Pons (tissue), 1 donor: ENCODE measurements at regions not wholly inside any gene's neighbourhood (a gene's known extent, or its start where the extent isn't known, plus 50 kb on each side); places are given as distances from the start of the nearest gene placed in this dataset.
"Not testable (repeated sequence)": the region's sequence is repeated elsewhere in the genome, so short reads cannot be mapped to it uniquely, and the experiment has no call there.

ENCODE experiments used
- DNase-seq: peaks from one replicate; pipeline ENCODE4 v3.0.0-alpha.2; 2016; ENCODE audit warnings: low spot score

DNA sequence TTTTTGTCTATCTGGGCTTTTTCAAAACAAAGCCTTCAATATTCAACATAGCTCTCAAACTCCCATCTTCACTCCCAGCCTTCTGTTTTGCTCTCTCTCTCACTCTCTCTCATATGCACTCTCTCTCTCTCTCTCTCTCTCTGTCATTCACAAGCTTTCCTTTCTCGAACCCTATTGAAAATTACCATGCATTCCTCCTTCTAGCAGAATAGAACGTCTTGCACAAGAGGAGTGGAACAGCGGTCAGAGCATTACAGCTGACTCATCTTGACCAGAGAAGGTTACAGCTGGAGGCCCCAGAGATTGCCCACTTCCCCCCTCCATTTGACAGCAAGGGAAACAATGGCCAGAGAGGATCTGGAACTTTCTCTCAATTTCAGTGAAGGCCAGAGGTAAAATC is 51.0 kb upstream of the LIFR start:
- DNase-seq, result no peak

DNA sequence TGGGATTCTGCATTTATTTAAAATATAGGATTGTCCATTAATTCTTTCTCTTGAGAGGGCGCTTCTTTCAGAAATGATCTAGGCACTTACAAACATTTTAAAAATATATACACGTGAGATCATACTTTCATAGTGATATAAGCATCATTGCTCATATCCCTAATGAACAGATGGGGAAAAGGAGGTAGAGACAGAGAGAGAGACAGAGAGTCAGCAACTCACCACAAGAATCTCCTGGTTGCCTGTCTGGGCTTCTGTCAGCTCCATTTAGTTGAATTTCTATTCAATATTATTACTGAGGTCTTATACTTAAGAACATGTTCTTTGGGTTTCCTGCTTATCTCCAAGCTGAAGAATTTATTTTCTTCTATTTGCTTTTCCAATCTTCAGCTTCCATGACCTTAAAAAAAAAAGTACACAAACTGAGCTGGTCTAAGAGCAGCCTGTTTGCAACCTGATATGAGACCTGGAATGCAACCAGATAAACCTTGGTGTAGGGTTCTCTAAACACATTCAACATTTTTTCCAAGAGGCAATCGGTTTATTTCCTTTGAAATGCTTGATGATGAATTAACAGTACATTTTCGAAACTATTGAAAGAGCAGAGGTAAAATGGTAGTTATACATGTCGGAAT is 51.6 kb upstream of the LIFR start:
- DNase-seq, result no peak

DNA sequence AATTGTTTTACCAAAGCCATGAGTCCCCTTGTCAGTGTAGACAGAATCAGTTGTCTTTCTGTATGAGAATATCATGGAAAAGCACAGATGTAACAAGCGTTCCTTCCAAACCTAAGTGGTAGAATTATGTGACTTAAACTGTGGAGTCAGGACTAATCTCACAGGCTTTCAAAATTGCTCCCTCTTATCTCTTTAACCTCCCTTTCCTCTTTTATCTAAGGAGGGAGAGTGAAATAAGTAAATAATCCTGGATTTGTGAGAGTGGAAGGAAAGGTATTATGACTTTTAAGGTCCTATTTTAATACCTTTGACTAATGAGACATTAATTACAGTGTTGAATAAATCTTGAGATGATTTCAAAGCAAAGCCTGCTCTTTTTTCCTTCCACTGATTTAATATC is 52.4 kb upstream of the LIFR start:
- DNase-seq, result no peak

DNA sequence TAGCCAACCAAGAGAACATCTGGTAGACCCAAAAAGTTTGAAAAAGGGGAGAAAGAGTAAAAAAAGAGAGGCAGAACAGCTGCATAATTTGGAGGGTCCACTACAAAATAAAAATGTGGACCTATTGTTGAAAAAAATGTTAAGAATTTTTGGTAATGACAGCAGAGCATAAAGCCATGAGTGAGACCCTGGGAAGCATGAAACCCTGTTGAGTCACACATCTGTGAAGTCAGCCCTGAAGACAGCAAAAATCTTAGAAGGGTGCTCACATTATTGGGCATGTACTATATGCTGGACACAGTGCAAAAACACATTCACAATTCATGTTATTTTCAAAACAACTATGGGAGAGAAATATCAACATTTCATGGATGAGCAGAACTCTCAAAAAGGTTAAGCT is 56.4 kb upstream of the LIFR start:
- no peak for DNase-seq

DNA sequence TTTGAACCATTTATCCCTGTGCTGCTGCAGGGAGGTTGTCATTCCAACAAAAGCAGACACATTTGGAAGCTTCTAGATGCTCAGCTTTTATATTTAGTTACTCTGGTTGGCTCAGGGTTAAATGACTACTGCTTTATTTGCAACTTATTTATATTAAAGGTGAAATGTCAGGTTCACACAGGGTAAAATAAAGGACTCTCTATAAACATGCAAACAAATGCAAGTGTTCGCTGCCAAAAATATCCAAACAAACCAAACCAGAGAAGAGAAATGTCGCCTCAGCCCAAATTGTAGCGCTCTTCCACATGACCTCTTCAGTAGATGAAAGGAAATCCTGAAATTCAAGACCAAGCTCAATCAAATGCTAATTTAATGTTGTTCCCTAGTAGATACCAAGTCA is 57.0 kb upstream of the LIFR start:
- DNase-seq, result no peak

DNA sequence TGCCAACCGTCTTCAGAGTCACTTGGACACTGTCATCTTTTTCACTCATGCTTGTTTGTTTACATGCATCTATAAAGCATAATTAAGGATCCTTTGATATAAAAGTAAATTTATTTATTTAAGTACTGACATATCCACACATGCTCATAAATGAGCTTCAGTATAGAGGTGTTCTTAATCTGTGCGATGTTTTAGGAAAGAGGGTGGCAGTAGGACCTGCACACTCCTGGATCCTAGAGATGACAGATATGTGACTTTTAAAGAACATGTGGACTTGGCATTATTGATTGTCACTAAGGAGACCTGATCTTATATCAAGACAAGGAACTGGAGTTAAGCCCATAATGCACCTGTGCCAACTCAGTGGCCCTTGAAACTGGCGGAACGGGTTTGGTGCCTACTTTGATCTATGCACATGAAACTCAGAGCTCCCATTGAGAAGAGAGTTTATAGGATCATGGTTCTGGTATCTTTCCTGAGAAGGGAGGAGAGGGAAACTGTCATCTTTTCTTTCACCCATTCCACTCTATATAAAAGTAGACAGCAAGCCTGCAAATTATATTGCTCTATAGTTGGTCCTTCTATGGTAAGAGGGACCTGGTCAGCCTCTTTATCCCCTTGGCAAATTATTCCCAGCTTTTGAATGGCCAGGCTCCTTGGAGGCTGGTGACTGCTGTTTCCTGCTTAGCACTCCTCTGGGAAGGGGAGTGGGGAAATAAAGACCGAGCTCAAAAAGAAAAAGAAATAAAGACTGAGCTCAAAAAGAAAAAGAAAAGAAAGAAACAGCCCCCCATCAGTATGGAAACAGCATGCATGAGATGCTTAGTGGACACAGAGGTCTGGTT is 57.8 kb upstream of the LIFR start:
- DNase-seq, result no peak

DNA sequence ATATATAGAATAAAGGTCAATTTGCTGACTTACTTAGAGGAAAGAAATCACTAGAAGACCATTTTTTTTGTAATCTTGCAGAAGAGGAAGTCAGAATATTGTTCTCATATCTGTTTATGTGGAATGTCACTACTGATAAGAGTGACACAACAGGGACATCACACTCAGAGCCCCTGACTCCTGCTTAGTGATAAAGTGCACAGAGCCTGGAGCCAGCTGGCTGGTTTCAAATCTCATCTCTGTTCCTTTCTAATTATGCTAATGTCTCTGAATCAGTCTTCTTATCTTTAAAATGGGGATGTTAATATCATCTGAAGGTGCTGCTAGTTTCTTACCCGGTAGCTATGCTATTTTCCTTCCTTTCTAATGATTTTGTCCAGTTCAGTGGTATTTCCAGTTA is 58.6 kb upstream of the LIFR start:
- no peak for DNase-seq

DNA sequence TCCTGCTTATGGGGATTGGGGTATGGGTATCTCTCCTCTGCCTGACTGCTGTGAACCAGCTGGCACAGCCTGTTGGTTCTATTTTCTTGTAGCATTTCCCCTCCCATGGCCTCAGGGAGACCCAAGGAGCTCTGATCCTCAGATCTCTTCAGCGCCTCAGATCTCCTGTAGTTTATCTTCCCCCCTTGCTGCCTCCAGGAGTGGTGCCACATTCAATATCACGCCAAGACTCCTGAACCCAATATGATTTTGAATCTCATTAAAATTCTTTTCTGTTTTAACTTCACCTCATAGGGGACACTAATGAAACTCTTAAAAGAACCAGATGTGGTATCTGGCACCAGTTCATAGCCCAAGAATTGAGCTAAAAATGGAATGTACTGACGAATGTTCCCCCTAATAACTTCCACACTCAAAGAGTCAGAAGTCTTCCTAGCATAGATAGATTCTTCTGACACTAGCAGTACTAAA is 59.6 kb upstream of the LIFR start:
- no peak for DNase-seq

DNA sequence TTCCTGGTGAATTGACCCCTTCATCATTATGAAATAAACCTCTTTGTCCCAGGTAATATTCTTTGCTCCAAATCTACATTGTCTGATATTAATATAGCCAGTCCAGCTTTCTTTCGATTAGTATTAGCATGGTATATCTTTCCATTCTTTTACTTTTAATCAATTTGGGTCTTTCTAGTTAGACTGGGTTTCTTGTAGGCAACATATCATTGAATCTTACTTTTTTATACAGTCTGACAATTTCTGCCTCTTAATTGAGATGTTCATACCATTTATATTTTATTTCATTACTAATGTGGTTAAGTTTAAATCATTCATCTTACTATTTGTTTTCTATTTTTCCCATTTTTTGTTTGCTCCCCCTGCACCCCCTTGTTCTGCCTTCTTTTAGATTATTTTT is 61.7 kb upstream of the LIFR start:
- no peak for DNase-seq

DNA sequence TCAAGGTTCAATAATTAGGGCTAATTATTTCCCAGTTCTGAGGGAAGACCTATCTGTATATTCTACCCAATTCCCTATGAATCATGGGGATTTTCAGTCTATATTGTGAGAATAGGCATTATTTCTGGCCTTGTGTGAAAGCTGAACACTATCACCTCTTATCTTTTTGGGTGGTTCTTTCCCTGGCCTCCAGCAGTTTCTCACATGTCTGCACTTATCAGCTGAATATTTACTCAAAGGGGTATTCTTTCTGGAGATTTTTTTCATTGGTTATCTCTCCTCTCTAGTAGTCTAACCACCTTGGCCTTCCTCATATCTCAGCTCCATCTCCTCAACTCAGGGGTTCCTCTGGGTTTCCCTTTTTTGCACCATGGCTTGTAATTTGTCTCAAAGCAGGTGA is 64.9 kb upstream of the LIFR start:
- no peak for DNase-seq

DNA sequence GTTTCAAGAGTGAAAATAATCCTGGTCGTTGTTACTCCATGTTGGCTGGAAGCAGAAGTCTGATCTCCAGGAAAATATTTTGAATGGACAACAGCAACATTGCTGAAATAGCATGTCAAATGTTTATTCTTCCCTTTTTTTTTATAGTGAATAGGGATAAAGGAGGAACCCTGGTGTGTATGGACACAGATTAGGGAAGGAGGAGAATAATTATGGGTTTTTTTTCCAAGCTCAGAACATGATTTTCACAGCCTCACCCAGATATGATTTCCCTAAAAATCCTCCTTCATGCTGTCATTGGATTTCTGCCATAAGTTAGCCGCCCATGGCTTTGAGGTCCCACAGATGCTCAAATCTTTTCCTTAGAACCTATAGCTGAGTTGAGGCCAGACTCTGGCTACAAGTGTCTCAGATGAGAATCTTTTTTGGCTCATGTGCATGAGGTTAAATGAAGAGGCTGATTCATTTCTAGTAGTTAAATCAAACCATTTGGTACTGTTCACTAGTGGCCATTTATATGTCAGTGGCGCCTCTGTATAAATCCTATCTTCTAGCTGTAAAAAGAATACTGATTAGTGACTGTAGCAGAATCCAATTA is 65.5 kb upstream of the LIFR start:
- no peak for DNase-seq

DNA sequence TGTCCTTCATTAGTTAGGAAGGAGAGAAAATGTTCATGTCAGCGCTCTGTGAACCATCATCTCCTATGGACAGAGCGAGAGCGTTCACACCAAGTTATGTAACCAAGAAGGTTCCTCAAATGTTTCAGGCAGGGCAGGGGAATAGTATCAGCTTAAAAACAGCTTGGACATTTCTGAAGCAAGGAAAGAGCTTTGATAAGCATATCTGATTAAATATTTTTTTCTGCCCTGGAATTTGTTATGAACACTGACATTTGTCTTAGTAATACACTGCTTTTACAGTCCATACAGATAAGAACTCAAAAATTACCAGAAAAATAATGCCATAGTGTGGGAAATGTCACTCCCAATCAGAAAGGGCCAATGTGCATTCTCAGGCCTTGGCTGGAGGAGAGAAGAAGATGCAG is 66.3 kb upstream of the LIFR start:
- no peak for DNase-seq

DNA sequence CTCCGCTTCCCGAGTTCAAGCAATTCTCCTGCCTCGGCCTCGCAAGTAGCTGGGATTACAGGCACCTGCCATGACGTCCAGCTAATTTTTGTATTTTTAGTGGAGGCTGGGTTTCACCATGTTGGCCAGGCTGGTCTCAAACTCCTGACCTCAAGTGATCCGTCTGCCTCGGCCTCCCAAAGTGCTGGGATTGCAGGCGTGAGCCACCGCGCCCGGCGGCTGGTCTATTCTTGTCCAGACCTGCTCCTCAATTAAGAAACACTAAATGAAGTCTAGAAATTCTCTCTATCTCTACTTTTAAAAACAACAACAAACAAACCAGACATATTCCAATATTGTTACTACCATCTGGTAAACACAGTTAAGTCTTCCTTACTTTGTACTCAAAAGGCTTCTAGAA is 68.1 kb upstream of the LIFR start:
- not testable (repeated sequence) for DNase-seq

DNA sequence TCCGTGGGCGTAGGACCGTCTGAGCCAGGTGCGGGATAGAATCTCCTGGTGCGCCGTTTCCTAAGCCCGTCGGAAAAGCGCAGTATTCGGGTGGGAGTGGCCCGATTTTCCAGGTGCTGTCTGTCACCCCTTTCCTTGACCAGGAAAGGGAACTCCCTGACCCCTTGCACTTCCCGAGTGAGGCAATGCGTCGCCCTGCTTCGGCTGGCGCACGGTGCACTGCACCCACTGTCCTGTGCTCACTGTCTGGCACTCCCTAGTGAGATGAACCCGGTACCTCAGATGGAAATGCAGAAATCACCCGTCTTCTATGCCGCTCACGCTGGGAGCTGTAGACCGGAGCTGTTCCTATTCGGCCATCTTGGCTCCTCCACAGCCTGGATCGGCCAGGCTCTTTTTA is 74.9 kb upstream of the LIFR start:
- DNase-seq, result not testable (repeated sequence)

DNA sequence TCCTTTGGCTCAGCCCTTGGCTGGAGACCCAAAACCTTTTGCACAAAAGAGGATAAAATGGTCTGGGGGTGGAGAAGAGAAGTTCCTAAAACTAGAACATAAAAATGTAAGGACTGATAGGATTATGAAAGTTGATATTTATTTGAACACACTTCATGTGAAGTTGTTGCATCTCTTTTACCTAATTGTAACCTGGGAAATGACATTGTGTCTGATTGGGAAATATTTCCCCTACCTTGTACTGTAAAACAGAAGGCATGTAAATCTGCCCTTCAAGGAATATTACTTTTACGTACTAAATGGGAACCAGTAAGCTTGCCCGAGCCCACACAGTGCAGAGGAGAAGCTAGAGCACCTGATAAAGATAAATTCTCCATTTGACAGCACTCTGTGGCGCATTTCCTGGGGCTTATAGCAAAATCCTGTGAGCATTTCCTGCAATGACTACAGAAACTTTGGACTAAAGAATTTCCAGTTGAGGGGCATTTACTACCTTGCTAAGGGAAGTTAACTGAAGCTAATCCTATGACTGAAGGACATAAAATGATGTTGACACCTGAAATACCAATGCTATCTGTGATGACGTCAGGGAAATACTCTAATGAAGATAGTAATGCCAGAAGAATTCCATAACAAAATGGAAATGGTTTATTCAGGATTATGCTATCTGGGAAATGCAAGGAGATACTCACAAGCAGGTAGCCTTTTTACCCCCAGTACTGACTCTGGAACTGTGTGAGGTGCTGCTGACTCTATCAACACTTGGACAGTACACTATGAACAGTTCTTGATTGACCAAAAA is 78.3 kb upstream of the LIFR start:
- DNase-seq, result no peak

DNA sequence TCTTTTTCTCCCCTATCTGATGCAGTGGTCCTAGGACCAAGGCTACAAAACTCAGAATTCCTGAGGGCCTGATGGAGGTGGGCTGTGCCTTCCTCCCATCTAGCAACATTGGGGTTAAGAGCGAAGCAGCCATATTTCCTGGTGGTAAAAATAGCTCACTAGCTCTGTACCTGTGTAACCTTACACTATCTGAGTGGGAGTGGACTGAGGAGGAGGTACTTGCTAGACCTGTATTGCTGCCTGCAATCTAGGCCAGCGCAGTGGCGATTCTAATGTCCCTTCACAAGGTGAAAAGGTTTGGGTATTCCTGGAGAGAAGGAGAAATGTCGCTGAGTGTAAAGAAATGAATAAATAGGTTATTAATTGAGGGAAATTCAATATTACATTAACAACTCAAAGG is 80.2 kb upstream of the LIFR start:
- no peak for DNase-seq

DNA sequence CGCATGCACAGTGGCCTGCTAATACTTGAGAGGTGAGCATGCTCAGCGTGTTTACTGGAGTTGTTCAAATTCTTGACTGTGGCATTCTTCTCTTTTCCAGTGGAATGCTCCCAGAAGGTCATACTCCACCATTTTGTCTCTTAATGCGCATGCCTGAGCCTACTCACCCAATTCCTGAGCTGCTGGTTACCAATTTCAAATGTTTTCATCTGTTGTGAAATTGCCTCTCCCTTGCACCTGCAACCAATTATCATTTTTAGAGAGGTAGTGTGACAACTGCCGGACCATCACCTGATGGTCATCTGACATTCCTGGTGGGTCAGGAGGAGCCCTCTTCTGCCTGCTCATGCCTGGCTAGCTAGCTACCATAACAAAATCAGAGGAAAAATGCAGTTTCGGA is 82.2 kb upstream of the LIFR start:
- no peak for DNase-seq

DNA sequence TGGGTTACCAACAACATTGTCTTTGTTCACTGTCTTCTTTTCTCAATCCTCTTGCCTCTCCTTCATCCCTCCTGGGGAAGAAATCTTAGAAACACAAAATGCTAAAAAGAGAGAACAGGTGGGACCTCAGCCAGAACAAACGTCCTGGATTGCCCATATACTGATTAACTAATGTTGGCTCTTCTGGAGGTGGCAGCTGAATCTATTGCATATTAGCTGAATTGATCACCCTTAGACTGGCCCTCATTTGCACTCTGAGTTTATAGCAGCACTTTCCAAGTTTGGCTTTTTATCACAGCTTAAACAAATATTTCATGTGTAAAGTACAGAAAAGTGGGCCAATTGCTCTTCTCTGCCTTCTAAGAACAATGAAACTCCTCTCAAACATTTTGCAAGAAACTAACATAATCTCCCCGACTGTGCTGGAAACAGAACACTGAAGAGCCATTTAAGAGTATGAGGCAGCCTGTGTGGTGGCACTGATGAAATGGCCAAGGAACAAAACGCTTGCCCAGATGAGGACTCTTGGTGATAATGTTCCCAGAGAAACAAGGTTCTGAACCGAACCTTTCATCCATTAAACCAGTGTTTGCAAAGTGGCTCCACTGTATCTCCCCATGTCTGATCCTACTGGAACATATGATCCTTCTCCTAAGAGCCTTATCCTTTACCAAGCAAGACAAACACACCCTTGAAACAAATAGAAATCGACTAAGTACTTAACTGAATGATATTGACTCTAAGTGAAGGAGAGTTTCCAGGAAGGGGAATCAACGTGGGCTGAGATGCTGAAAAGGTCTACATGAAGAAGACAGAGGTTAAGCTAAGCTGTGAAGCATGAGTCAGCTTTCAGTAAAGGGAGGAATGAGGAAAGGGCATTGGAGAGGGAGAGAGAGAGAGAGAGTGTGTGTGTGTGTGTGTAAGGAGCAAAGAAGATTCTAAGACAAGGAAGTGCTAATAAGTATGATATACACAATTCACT is 83.2 kb upstream of the LIFR start:
- DNase-seq, result no peak

DNA sequence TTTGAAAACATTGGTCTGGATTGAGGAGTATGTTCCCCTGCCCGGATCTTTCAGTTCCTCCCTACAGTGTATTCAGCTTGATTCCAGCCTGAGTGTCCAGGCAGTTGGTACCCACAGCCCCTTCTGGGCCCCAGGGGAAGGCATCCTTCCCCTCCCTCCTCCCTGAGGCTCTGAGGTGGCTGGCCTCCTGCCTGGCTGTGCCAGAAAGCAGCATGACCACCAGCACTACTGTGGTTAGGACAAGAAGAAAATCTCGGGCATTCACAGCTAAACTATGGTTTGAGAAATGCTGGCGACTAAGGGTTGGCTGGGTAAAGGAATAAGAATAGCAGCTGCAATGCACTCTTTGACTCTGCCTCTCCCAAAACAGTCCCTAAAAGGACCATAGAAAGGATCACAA is 84.6 kb upstream of the LIFR start:
- no peak for DNase-seq

DNA sequence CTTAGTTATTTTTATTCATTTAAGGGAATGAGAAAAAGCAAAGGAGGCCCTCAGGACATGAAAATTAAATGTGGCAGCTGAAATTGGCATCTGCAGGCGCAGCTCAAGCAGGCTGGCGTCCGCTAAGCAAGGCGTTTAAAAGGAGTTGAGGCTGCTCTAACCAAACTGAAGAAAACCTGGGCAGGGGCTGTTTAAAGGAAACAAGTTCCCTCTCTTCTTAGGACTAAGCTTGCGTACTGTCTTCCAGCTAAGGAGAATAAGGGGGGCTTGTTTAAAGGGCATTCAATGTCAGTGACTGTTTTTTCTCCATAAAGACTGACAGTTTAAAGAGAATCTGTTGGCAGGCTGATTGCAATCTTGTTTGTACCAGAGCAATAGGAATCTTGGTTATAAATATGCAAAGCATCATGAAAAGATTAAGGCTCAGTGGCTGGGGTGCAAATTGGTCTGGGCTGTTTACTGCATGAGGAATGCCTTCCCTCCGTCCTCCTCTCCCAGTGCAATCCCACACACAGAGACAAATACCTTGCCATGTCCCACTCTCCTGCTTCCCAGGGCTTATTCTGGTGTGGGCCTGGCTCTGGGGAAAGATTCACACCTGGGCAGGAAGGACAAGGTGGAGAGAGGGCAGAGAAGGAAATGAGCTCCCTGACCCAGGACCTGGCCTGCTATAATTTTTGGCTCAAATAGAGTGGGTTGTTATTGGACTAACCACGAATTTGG is 85.9 kb upstream of the LIFR start:
- DNase-seq, result peak; percentile 60

DNA sequence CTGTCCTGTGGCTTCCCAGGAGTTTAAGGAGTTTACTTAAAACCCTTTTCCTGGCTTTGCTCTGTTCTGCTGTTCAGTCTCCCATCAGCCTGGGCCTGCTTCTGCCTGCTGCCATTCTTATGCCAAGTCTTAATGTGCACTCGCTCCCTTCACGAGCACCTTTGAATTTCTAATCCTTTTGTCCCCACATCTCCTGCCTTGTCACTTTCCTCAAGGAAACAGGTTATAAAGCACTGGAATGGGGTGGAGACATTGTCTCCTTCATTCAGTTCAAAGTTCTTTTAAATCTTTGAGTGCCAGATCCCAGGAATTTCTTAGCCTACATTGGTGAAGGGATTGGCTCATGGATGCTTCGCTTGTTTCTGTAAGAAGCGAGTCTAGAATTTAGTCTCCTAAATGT is 87.2 kb upstream of the LIFR start:
- no peak for DNase-seq
